ENCODE measurements at regions not wholly inside any gene's neighbourhood (a gene's known extent, or its start where the extent isn't known, plus 50 kb on each side); places are given as distances from the start of the nearest gene placed in this dataset.

DNA sequence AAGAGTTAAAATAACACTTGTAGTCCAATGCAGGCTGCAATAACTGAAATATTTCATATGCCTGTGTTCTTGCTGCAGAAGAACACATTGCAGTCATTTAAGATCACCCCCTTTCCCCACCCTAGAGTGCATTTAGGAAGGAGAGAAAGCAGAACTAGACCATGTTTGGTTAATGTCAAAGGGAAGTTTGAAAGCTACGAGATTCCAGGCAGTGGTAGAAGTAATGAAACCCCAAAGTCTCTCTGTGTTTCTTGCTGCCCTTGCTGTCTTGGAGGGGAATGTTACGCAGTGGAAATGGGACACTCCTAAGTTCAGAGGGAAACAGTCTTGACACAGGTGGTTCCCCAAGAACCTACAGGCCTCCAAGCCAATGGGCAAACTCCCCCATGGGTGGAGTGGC lies 242.9 kb downstream of the PTEN start:
- no peak for TF ChIP-seq CTCF (IDR thresholded peaks at IDR 0.05; ENCODE audit: low read depth, low read length)
- no peak for TF ChIP-seq EZH2phosphoT487 (IDR thresholded peaks at IDR 0.05; ENCODE audit: low read depth)
